Hindlimb muscle (tissue), 1 donor: ENCODE measurements at regions not wholly inside any gene's neighbourhood (a gene's known extent, or its start where the extent isn't known, plus 50 kb on each side); places are given as distances from the start of the nearest gene placed in this dataset.
A peak's percentile ranks its signal among the peaks of the same experiment; 100 is the strongest.

ENCODE experiments used
- DNase-seq: peaks from one replicate; pipeline ENCODE4 v3.0.0-alpha.2; 2013

DNA sequence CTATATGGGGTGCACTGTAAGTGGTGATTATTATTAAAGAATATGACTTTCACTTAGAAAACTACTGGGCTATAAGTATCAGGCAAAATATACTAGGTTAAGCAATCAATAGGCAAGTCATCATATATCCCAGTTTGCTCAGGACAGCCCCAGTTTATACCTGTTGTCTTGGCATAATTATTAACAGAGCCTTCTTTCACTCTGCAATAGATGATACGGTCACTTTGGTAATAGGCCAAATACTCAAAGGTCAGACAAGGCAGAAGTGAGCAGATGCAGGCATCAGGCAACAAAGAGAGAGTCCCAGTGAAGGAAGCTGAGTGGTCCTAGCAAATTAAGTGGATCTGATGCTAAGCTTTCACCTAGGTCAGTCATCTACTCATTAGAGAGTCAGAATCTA, 599.9 kb downstream of the LMO4 start:
- no peak for DNase-seq

DNA sequence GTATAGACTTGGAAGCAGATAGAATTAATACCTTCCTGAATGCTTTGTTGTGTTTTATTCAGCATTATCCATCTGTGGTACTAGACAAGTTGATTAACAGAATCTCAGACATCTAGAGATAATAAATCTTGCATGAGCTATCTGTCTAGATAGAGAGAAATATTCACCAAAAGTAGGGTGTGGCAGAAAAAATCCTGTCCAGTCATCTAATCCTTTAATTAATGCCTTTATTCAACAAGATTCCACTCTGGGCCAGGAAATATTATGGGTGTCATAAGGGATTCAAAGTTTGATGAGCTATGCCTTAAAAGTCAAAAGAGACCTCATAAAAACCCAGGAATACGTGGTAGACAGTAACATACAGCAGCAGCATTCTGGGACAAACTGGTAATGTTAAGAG, 601.2 kb downstream of the LMO4 start:
- DNase-seq, result no peak

DNA sequence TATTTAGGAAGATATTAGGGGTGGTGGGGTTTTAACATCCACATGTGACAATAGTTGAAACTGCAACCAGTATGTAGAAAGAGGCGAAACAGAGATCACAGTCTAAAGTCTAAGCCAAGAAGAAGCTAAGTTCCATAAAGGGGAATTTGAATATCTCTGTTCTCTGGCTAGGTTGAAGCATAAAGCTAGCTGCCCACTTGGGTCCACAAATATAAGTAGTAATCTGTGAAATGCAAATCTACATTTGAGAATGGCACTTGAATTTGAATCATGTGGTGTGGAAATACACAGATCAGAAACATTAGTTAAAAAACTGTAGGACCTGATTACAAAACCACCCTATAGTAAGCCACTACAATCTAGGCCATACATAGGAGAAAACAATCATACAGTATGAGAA, 602.1 kb downstream of the LMO4 start:
- DNase-seq, result no peak

DNA sequence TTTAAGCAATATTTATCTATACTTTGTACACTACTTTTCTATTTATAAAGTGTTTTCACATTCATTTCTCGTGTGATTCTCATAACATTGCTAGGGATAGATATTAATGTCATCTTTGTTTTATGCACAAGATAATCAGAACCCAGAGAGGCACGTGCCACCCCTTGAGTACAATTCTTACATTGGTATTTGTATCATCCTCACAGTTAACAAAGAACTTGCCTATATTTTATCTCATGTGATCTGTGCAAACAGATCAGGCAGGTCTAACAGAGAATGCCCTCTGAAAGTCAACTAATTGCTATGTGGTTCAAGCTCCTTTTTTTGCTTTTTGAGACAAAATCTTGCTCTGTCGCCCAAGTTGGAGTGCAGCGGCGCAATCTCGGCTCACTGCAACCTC, 604.5 kb downstream of the LMO4 start:
- no peak for DNase-seq

DNA sequence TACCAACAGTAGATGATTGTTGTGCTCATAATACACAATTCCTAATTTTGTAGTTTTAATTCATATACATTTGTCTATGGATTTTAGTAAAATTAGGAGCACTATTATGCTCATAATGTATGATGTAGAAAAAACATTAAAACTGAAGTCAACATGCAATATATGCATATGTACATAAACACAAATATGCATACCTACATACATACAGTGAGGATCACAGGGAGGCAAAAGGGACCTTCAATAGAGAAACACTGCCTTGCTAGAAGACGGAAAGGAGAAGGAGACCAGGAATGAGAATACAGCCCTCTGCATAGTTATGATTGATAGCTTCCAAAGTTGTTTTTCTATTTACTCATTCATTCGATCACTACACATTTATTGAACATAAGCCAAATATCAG, 606.5 kb downstream of the LMO4 start:
- no peak for DNase-seq

DNA sequence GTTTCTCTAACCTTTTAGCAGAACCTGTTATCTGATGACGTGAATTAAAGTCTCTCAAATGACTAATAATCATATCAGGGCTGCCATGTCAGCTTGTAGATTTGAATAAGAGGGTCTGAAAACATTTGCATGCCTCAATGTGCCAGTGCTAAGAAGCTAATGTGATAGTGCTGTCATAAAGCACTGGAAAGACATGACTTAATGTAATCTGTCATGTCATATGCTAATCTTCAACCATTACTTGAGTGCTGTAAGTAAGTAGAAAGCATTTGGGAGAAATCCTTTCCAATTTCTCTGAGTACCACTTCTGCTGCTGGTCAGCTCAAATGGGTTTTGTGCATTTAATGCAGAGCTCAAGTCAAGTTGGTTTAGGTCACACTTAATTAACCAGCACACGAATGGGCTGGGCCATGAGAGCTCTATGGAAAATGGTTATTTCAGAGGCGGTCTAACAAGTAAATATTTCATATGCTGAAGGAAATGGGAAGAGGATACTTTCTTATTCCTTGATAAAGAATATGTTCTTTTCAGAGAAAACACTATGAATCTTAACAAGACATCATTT, 609.2 kb downstream of the LMO4 start:
- no peak for DNase-seq

DNA sequence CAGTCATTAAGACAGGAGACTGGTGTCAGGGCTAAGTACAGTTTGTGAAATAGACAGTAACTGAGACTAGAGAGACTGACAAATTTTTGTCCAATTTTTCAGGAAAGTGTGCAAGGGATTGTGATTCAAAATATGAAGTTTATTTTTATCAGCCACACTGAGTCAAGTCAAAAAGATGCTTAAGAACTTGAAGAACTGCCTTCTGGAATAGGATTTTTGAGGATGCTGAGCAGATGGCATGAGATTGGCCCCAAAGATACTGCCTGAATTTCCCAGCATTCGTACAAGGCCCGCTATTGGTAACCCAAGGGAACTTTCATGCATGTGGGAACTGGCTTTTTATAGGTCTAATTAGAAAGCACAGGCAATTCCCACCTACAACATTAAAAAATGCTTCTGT, 610.0 kb downstream of the LMO4 start:
- DNase-seq, result no peak

DNA sequence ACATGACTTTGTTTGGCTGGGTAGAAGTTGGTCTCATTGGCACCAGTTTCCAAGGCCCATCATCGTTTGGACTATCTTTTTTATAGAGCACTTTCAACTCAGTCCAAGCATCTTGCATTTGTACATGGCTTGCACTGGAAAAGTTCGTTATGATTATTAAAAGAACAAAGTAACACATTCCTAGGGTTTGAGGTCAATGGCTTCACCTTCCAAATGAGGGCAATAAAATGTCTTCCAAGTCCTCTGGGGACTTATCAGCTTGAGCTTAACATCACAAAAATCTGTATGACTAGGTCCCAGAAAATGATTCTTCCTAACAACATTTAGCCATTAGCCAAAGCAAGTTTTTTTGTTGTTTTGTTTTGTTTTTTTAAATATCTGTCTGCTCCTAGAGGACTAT, 610.8 kb downstream of the LMO4 start:
- no peak for DNase-seq

DNA sequence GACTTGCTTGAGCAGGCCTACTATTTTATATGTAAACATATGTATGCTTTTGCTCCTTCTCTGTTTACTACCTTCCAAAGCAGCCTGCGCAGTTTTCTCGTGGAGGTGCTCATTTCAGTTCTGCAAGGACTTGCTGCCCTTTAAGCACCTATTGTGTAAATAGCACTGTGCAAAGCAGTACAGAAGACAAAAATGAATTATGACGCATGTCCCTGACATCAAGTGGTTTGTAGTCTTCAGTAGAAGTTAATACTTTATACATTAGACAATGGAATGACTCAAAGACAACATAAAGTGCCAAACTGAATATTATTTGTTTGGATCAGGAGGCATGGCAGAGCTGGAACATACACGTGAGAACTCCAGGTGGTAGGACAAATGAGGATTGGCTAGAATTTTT, 611.7 kb downstream of the LMO4 start:
- DNase-seq, result no peak

DNA sequence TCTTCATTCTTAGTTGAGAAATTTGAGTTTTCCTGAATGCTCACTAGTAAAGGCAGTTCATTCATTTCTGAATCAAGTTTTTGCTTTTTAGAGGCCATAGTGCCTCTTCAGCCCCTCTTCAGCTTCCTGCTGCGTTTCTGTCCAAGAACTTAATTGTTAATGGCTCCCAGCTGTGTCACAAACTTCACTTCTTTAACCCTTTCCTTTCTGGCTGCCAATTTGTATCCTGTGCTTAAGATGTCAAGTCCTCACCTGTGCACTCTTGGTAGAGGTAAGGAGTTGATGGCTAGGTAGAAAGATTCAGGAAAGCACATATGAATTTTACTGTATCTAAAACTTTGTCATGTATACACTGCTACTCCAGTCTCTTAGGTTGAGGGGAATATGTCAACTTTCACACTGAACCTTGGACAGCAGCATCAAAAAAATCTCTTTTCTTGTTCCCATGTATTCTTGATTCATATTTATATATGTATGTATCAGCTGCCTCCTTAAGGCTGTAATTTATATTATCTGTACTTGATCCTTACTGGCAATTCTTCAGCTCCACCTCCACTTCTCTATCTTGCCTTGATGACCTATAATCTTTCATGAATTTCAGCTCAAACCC, 612.8 kb downstream of the LMO4 start:
- DNase-seq, result no peak

DNA sequence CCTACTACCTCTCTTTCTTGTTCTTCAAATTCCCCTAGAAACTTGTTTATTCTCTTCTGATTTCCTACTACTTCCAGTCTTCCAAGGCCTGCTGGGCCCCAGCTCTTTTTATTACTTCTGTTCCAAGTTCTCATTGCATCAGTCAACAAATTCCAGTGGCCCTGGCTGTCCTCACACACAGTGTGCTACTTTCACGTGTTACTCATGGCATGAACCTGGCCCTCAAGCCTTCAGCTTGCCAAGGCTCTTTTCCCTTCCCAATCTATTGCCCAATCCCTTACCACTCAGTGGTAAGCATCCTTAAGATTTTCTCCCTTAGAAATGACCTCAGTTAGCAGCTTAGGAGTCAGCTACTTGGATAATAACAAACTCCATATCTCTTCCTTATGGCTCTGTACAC, 613.5 kb downstream of the LMO4 start:
- no peak for DNase-seq

DNA sequence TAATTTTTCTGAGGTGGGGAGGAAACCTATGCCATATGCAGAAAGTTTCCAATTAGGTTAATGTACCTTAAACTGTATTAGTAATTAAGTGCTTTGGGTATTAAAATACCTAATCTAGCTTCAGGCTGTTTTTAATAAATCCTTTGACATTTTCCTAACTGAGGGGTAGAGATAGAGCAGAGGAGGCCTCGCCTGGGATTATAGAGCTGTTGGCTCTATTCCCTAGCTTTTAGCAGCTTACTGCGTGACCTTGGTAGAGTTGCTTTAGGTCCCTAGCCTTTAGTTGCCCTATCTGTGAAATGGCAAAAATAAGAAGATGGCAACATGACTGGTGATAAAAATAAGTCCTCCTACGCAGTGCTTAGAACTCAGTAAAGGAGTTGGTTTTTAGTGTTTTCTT, 621.0 kb downstream of the LMO4 start:
- DNase-seq, result no peak

DNA sequence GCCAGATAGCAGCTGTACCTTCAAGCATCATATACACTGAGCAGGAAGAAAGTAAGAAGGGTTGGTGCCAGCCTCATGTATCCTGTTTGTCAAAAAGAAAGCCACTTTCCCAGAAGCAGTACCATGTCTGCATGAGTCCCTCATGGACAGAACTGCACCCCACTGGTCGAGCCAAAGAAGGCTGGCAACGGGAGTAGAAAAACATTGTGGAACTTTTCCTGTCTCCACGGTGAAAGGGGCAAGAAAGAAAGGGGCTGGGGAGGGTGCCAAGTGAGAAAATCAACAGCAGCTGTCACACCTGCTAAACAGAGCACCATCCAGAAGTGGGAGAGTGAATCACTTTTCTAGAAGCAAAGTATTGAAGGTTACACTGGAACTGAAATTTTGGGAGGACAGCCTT, 621.7 kb downstream of the LMO4 start:
- DNase-seq, result no peak

DNA sequence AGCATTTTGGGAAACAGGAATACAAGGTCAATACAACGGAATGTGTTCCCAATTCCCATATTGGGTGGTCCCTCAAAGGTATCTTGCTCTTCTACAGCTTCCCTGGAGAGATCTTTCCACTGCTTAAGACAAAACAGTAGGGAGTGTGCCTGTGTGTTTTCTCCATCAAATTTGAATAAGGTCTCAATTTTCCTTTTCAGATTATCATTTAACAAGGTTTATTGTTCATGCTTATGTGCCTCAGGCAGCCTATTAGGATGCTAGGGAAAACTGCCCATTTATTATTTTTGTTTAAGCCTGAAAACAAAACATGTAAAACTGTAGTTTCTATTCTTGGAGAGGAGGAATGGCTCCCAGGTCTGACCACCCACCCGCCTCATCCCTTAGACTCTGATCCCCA, 622.7 kb downstream of the LMO4 start:
- no peak for DNase-seq

DNA sequence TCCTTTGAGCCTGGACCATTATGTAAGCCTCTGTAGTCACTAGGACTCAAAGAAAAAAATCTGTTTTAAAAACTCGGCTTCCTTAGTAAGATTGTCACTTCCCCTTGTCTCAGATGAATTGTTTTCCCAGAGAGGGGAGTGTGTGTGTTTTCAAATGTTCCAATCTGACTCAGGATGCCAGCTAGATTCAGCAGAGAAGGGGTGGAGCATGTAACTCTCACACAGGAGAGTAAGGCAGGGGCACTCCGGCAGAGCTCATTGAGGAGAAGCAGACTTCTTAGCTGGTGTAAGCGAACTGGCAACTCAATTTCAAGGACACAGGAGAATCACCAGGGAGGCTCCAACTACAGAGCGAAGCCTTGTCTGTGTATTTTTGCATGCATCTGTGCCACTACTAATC, 623.2 kb downstream of the LMO4 start:
- no peak for DNase-seq

DNA sequence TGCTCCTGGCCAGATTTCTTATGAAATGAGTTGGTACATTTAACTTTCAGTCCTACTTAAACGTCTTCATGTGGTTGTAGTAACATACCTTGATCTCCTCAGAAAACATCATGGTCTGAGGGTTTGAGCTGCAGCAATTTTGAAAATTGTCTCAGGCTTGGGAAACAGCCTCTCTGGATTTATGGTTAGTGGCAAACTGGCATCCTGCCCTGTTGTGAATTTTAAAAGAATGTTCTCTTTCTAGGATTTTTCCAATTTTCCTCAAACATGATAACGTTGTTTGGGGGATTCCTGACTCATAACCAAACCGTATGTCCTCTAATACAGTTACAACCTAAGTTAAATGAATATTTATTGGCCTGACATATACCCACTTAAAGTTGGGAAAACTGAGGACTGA, 624.4 kb downstream of the LMO4 start:
- no peak for DNase-seq

DNA sequence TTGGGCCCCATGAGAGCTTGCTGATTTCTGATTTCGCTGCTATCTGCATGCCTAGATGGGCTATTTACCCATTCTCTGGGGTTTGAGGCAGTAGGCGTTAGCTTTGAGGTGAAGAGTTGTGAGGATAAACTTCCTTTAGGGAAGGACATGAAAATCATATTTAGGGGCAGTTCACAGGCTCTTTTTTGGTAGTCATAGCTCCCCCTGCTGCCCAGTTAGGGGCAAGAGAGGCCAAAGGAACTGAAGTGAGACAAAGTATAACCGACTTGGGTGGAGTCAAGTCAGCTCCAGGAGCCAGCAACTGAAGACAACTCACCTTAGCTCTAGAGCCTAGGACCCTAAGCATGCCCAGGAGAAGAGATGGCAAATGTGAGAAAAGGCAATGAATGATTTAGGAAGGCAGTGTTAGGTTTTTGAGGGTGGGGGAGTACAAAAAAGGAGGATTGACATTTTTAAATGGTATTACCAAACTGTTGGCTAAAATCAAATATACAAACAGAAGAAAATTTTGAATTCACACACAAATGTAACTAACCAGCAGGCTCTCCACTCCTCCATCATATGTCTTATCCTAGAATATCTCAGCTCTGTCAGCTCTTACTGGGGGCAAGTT, 625.2 kb downstream of the LMO4 start:
- DNase-seq, result peak; percentile 60

DNA sequence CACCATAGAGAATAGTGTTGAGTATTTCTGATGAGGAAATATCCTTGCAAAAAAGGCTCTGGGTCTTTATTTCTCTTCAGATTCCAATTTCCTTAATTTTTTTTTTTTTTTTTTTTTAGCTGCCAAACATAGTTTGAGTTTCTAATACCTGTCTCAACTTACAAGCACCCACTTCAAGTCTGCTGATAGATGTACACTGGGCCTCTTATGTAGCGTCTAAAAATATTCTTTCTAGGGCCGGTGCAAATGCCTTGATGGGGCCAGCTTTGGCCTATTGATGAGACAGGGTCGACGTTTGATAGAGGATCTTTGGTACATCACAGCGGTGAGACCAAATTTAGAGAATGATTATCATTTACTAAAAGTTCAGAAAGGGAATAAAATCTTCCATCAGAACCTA, 626.4 kb downstream of the LMO4 start:
- DNase-seq, result no peak

DNA sequence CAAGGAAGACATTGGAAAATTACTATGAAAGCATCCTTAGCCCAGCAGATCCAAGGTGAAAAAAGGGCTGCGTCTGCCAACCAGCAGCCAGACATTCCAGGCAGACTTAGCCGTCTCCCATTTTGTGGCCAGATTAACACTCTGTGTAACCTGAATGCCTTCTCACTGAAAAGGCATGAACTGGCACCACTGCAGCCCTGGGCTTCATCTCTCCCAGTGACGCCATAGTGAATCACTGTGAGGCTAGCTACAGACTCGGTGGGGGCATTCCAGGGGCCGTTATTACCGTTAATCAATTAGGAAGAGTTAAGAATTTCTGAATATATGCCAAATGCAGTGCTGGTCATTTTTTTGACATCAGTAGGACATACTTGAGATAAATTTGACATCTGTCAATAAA, 627.4 kb downstream of the LMO4 start:
- DNase-seq, result no peak

DNA sequence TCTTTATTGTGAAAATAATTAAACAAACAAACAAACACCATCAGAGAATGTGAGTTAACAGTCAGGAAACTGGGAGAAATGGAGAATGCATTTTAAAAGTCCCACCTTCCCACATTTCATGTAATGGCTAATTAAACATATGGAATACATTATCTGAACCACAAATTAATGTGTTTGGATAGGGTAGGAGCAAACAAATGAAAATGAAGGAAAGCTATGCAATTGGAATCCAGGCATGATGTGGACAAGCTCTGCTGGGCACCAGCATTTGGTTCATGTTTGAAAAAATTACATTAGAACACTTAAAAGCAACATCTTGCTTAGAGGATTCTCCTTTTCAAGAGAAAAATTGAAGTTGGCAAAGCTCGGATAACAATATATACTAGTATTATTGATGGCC, 628.1 kb downstream of the LMO4 start:
- DNase-seq, result no peak

DNA sequence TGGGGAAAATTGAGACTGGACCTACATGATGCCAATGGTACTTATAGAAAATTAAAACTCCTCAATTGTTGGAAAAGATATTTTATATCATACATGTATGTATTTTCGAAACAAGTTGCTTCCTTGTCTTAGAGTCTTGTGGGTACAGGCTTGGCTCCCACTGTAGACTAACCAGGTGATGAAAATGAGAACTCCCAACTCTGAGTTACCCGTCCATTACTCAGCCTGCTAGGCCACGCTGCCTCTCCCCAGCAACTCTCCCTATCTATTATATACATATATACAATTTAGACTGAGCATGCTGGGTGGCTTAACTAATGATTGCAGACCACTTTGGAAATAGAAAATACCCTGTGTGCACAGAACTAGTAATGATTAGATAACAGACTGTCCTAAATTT, 628.7 kb downstream of the LMO4 start:
- no peak for DNase-seq

DNA sequence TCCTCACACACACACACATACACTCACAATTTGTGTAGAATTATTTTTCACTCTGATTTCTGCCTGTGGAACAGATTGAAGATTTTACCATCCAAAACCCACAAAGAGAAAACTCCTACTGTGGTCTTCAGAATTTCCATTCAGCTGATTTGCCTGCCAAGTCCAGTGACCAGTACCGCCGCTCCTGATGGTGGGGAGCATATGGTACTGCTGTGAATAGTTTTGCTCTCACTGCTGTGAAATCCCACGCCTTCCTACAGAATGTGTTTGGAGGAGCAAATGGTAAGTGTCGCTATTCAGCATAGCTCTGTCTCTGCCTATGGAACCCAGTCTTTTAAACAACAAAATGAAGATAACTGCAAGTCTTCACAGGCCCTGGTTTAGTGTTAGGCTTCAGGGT, 629.5 kb downstream of the LMO4 start:
- DNase-seq, result no peak

DNA sequence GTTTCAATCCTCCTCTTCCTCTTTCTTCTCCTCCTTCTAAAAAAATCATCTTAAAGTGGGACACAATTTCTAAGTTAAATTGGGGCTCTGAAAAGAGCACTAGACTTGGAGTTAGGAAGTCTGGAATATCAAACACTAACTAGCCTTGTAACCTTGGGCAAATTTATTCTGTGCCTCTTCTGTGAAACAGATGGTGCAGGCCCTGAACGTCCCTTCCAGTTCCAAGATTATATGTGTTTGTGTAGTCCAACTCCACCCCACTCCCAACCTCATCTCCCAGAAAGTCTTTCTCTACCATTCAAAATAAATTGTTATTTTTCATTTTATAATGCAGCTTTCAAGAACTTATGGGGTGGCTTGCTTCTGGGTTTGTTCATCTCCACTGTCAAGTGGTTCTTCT, 630.0 kb downstream of the LMO4 start:
- DNase-seq, result no peak

DNA sequence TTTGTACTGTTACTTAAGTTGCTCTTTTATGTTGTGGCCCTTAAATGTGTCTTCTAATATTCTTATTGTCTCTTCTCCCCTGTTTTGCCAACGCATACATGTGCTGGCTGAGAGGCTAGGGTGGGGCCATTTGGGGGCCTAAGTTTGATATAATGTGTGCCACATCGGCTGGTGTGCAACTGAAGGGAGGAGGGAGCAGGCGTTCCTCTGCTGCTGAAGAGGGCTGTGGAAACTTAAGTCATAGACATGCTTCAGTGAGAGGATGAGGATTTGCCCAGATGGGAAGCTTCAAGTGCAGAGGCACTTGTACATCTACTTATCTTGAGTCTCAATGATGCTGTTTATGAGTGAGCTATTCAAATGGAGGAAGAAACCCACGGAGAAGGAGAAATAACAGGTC, 630.6 kb downstream of the LMO4 start:
- DNase-seq, result no peak

DNA sequence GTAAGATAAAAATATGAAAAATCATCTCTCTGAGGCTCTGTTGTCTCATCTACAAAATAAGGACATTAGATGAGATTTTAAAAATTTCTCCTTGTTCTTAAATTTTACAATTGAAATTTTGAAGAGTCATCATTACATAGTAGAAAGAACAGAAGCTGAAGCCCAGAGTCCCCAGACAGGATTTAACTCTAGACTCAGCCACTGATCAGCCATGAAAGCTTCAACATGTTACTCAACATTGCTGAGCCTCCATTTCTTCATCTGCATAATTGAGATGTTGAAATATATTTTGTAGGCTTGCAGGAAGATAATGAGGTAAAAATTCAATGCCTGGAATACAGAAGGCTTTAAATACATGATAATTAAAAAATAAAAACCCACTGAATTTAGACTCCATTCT, 633.3 kb downstream of the LMO4 start:
- no peak for DNase-seq
